Activated CD4-positive, CD25-positive, alpha-beta regulatory T cell treated with anti-CD3 and anti-CD28 coated beads, Interleukin-2, amount 50 U/mL, for 72 hours (primary cell): ENCODE measurements at regions not wholly inside any gene's neighbourhood (a gene's known extent, or its start where the extent isn't known, plus 50 kb on each side); places are given as distances from the start of the nearest gene placed in this dataset.
"Not testable (repeated sequence)": the region's sequence is repeated elsewhere in the genome, so short reads cannot be mapped to it uniquely, and the experiment has no call there.

Source experiments
- DNase-seq: peaks from one replicate; pipeline ENCODE4 v3.0.0; 2021

- DNase-seq = no peak
Observed at GRCh38 chr1:4461726-4462290, 192.6 kb upstream of the AJAP1 start.

DNA sequence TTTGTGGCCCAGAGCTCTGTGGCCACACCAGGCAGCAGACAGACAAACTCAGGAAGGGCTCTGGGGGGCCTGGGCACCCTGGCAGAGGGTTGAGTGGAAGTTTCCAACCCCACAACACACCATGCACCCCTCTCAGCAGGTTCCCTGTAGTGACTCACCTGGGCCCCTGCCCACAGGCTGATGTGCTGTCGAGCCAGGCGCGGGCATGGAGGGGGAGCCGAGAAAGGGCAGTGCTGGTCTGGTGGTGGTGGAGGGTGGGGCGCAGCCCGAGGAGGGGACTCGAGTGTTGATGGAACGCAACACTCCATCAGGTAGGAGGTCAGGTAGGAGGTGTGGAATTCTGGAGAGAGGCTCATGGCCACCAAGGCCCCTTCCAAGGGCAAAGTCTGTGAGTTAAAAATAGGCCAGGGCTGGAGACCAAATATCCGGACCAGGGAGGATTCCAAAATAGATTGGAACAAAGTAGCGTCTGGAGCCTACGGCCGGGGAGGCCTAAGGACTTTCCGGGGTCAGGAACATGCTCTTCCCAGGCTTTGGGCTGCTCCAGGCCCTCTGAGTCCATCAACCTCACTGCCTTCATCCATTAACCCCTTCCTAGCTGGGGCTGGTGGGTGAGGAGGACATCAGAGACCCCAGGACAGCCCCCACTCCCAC lies 191.5 kb upstream of the AJAP1 start:
- DNase-seq = no peak

- no peak for DNase-seq
Observed at GRCh38 chr1:4463631-4464030, 190.8 kb upstream of the AJAP1 start.

GRCh38 chr1:4464478-4464877 lies 189.9 kb upstream of the AJAP1 start:
- DNase-seq = no peak

GRCh38 chr1:4467241-4467640 lies 187.2 kb upstream of the AJAP1 start:
- no peak for DNase-seq

- no peak for DNase-seq
Observed at GRCh38 chr1:4468386-4468785, 186.0 kb upstream of the AJAP1 start.

GRCh38 chr1:4468804-4469514 lies 185.4 kb upstream of the AJAP1 start:
- DNase-seq = no peak

GRCh38 chr1:4476394-4476793 lies 178.0 kb upstream of the AJAP1 start:
- no peak for DNase-seq

DNA sequence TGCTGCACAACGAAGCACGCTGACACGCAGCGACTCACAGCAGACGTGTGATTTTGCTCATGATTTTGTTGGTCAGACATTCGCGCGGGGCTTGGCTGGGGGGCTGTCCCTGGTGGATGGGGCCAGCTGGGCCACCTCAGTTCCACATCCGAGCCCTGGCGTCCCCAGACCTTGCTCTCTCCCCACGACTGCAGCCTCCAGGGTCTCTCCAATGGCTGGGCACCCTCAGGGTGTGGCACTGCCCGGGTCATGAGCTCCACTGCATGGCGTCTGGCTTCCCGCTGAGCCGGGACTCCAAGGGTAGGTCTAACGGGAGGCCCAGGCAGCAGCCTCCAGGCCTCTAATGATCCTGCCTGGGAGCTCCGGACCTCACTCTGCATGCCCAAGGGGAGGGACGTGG lies 173.0 kb upstream of the AJAP1 start:
- DNase-seq = no peak

GRCh38 chr1:4482526-4482925 lies 171.9 kb upstream of the AJAP1 start:
- DNase-seq = no peak

- no peak for DNase-seq
Observed at GRCh38 chr1:4483021-4483625, 171.3 kb upstream of the AJAP1 start.

GRCh38 chr1:4485398-4485797 lies 169.0 kb upstream of the AJAP1 start:
- DNase-seq = no peak

DNA sequence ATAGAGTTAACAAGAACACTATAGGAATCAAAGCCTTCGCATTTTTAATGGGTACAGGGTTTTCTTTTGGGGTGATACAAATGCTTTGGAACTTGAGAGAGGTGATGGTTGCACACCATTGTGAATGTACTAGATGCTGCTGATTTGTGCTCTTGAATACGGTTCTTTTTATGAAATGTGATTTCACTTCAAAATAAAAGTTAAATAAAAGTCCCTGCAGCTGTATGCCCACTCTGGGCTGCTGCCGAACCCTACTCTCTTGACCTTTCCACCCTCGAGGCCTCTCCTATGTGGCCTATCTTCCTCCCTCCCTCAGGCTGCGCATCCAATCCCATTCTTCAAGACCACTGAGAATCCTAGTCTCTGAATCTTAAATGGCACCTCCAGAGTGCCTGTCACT lies 168.5 kb upstream of the AJAP1 start:
- no peak for DNase-seq

- DNase-seq = no peak
Observed at GRCh38 chr1:4486408-4487120, 167.8 kb upstream of the AJAP1 start.

GRCh38 chr1:4488018-4488417 lies 166.4 kb upstream of the AJAP1 start:
- no peak for DNase-seq

DNA sequence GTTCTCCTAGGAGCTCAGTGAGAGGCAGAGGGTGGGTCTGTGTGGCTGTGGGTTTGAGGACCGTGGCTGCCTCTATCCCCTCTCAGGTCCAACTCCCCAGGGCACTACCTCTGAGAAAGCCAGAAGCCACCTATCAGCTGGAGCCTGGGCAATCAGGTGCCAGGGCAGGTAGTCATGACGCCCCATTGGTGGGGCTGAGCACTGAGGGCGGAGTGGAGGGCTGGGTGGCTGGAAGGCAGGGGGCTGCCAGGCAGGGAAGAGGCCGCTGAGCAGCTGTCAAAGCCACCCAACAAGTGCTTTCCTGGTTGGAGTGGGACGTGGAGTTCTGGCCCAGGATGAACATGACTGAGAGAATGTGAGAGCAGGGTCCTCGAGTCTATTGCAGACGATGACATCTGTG lies 164.9 kb upstream of the AJAP1 start:
- DNase-seq = no peak

- DNase-seq = not testable (repeated sequence)
Observed at GRCh38 chr1:4489992-4490391, 164.4 kb upstream of the AJAP1 start.

DNA sequence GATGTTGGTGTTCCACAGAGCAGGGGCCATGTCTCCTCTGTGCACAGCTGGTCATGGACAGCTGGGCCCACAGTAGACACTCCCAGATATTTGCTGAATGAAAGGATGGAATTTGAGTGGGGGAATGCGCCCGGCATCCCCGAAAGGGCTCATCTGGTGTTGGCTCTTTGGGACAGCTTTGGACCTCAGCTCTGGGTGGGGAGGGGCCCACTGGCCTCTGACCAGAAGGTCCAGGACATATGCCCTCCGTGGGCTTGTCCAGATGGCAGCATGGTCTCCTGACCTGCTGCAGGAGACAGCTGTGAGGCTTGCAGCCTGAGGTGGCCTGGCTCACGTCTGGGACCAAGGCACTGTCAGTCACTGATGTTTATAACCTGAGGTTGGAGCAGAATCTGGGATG lies 160.4 kb upstream of the AJAP1 start:
- no peak for DNase-seq

DNA sequence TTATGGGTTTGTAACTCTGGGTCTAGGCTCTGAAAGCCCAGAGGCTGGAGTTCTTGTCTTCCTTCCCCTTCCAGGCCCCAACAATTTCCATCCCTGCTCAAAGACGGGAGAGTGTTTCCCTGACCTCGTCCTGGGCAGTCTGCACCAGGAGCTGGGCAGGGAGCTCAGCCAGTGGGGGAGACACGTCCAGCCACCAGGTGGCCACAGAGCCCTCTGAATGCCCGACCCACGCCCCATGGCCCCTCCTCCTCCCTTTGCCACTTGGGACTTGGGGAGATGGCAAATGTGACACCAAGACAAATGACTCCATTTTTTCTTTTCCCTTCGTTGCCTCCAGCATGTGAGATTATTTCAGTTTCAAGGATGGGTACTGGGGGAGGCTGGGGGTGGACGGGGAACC lies 159.9 kb upstream of the AJAP1 start:
- DNase-seq = no peak

DNA sequence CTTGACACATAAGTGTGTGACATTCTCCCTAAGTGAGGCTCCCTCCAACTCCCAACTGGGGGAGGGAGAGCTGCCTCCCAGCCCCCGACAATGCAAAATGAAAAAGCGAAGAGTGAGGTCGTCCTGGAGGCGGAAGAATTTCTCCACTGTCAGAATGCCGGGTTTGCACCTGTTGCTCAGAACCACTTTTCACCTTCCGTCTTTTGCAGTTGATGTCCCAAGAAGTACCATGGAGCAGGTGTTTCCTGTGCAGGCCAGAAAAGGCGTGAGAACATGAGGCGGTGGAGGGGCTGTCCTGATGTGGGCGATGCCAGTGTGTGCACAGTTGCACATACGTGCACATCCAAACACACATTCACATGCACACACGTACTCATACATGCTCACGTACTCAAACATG lies 158.6 kb upstream of the AJAP1 start:
- no peak for DNase-seq

- DNase-seq = no peak
Observed at GRCh38 chr1:4500441-4500840, 154.0 kb upstream of the AJAP1 start.

GRCh38 chr1:4506591-4506990 lies 147.8 kb upstream of the AJAP1 start:
- DNase-seq = no peak

- no peak for DNase-seq
Observed at GRCh38 chr1:4509206-4509605, 145.2 kb upstream of the AJAP1 start.

DNA sequence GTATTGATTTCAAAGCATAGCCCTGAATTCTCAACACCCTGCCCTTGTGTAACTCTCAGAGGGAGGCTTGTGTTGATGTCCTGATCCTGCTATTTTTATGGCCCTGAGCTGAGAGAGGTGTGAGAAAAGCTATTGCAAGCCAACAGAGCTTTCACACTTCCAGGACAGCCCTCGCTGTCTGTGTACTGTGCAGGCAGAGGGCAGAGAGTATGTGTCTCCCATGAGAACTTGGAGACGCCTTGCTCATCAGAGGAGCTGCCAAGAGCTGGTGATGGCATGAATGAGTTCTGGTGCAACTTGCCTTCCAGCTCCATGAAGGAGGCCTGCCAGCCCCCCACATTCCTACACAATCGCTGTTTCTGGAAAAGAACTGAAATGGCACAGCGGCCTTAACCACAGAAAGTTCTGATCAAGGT lies 144.1 kb upstream of the AJAP1 start:
- no peak for DNase-seq
